ENCODE measurements at regions not wholly inside any gene's neighbourhood (a gene's known extent, or its start where the extent isn't known, plus 50 kb on each side); places are given as distances from the start of the nearest gene placed in this dataset.

- TF ChIP-seq TAF1 (IDR thresholded peaks at IDR 0.05; ENCODE audit: low read depth) (no peak), CTCF (IDR thresholded peaks at IDR 0.05; ENCODE audit: poor library complexity, severe bottlenecking) (no peak), MXI1 (conservative IDR thresholded peaks at IDR 0.05; ENCODE audit: poor library complexity, severe bottlenecking) (no peak), RAD21 (conservative IDR thresholded peaks at IDR 0.05) (no peak), EZH2 (IDR thresholded peaks at IDR 0.05; ENCODE audit: borderline replicate concordance, insufficient read depth, low read length, poor library complexity, severe bottlenecking) (no peak), SMC3 (conservative IDR thresholded peaks at IDR 0.05; ENCODE audit: poor library complexity) (no peak), POLR2AphosphoS5 (IDR thresholded peaks at IDR 0.05) (no peak), REST (IDR thresholded peaks at IDR 0.05; ENCODE audit: borderline replicate concordance) (no peak), EP300 (conservative IDR thresholded peaks at IDR 0.05; ENCODE audit: poor library complexity, severe bottlenecking) (no peak)
These were observed 383.1 kb upstream of the ID2 start for GRCh38 chr2:8298783-8299182.

All from neural cell (in vitro differentiated cells).